HG03432 (cell line): ENCODE measurements at regions not wholly inside any gene's neighbourhood (a gene's known extent, or its start where the extent isn't known, plus 50 kb on each side); places are given as distances from the start of the nearest gene placed in this dataset.

Experiments used
- ATAC-seq: cut with Tn5 transposase; IDR thresholded peaks from one replicate; pipeline ENCODE4 v1.9.1; 2021; ENCODE audit warnings: mild to moderate bottlenecking, moderate library complexity; ENCODE audit not compliant: unreplicated experiment

GRCh38 chr3:67819447-67819846 is 165.0 kb upstream of the SUCLG2 start:
- ATAC-seq: no peak

- ATAC-seq: no peak
These were observed 155.0 kb upstream of the SUCLG2 start for GRCh38 chr3:67809370-67809935.

- no peak for ATAC-seq
These were observed 154.5 kb upstream of the SUCLG2 start for GRCh38 chr3:67808906-67809305.

GRCh38 chr3:67804578-67804977 is 150.2 kb upstream of the SUCLG2 start:
- ATAC-seq: no peak

- ATAC-seq: no peak
These were observed 149.7 kb upstream of the SUCLG2 start for GRCh38 chr3:67804089-67804488.

- ATAC-seq: no peak
These were observed 144.0 kb upstream of the SUCLG2 start for GRCh38 chr3:67798412-67798811.

GRCh38 chr3:67791620-67792019 is 137.2 kb upstream of the SUCLG2 start:
- ATAC-seq: no peak

GRCh38 chr3:67790043-67790442 is 135.6 kb upstream of the SUCLG2 start:
- ATAC-seq: peak; percentile 96

- no peak for ATAC-seq
These were observed 134.0 kb upstream of the SUCLG2 start for GRCh38 chr3:67788396-67788795.

- no peak for ATAC-seq
These were observed 129.2 kb upstream of the SUCLG2 start for GRCh38 chr3:67783281-67784250.

GRCh38 chr3:67781871-67782270 is 127.5 kb upstream of the SUCLG2 start:
- ATAC-seq: no peak

- no peak for ATAC-seq
These were observed 126.8 kb upstream of the SUCLG2 start for GRCh38 chr3:67781218-67781617.

- no peak for ATAC-seq
These were observed 120.3 kb upstream of the SUCLG2 start for GRCh38 chr3:67774676-67775075.

- no peak for ATAC-seq
These were observed 111.2 kb upstream of the SUCLG2 start for GRCh38 chr3:67765575-67765974.

GRCh38 chr3:67745296-67745695 is 90.9 kb upstream of the SUCLG2 start:
- no peak for ATAC-seq

- no peak for ATAC-seq
These were observed 90.3 kb upstream of the SUCLG2 start for GRCh38 chr3:67744699-67745098.

- no peak for ATAC-seq
These were observed 85.4 kb upstream of the SUCLG2 start for GRCh38 chr3:67739851-67740250.

GRCh38 chr3:67737906-67738865 is 83.8 kb upstream of the SUCLG2 start:
- ATAC-seq: no peak

- no peak for ATAC-seq
These were observed 82.7 kb upstream of the SUCLG2 start for GRCh38 chr3:67737140-67737539.

GRCh38 chr3:67733269-67733950 is 79.0 kb upstream of the SUCLG2 start:
- no peak for ATAC-seq

- no peak for ATAC-seq
These were observed 70.0 kb upstream of the SUCLG2 start for GRCh38 chr3:67724434-67724833.
